Upper lobe of left lung (tissue), 6 donors: ENCODE measurements at regions not wholly inside any gene's neighbourhood (a gene's known extent, or its start where the extent isn't known, plus 50 kb on each side); places are given as distances from the start of the nearest gene placed in this dataset.

ENCODE experiments used
- ATAC-seq, 2 donors: fragments of 200-7000 bp; cut with Tn5 transposase; one replicate each; pipeline ENCODE4 v1.9.1; 2022; ENCODE audit warnings: mild to moderate bottlenecking in 2 of 2, moderate library complexity in 2 of 2; ENCODE audit not compliant: low FRiP score in 2 of 2
- DNase-seq, 2 donors: peaks; one replicate each; pipeline ENCODE4 v3.0.0-alpha.2; 2019 to 2020
- H3K27ac ChIP-seq, 4 donors: fragments of 200-600 bp; sonication (generic); one replicate each; pipeline ENCODE4 v1.5.1; 2016 to 2019
- H3K27me3 ChIP-seq, 4 donors: fragments of 200-600 bp; sonication (generic); one replicate each; pipeline ENCODE4 v1.5.1; 2017 to 2019
- H3K36me3 ChIP-seq, 4 donors: fragments of 200-600 bp; sonication (generic); one replicate each; pipeline ENCODE4 v1.5.1; 2016 to 2019
- H3K4me1 ChIP-seq, 4 donors: fragments of 200-600 bp; sonication (generic); one replicate each; pipeline ENCODE4 v1.5.1; 2018 to 2019
- H3K4me3 ChIP-seq, 4 donors: fragments of 200-600 bp; sonication (generic); one replicate each; pipeline ENCODE4 v1.5.1; 2017 to 2019; ENCODE audit warnings: mild to moderate bottlenecking in 2 of 4, moderate library complexity in 1 of 4
- H3K9me3 ChIP-seq, 4 donors: fragments of 200-600 bp; sonication (generic); one replicate each; pipeline ENCODE4 v1.5.1; 2018 to 2019
- EP300 ChIP-seq, 4 donors: sonication (generic); formaldehyde crosslinking; IDR thresholded peaks; one replicate each; pipeline ENCODE4 v1.5.1; 2017; ENCODE audit warnings: antibody characterized with exemption in 4 of 4, control low read depth in 2 of 4
- POLR2A ChIP-seq, 4 donors: fragments of 450-650 bp; IDR thresholded peaks; one replicate each; pipeline ENCODE4 v1.5.1; 2016 to 2017; ENCODE audit warnings: antibody characterized with exemption in 4 of 4, mild to moderate bottlenecking in 2 of 4
- POLR2AphosphoS5 ChIP-seq, 2 donors: sonication (generic); formaldehyde crosslinking; IDR thresholded peaks; one replicate each; pipeline ENCODE4 v1.5.1; 2017; ENCODE audit warnings: antibody characterized with exemption in 2 of 2
- WGBS, 2 donors: methylation state at CpG; one replicate each; pipeline ENCODE4 v1.1.5; 2017 to 2018; 5-methylcytosine and 5-hydroxymethylcytosine counted together
- TF ChIP-seq, protein P1 (sequence below), 6 experiments: fragments of 450-650 bp in 4 of 6; fragments of 200-600 bp in 2 of 6; sonication (generic) in 2 of 6; IDR thresholded peaks; one replicate each; pipeline ENCODE4 v1.5.1; 2016 to 2019; ENCODE audit warnings: antibody characterized with exemption in 6 of 6
- donor health status: DM: no; HTN: no; CAD: no; lungs with moderate emphysema.
- donor health status: DM: no; HTN: yes; CAD: no; lungs with severe emphysema.

DNA sequence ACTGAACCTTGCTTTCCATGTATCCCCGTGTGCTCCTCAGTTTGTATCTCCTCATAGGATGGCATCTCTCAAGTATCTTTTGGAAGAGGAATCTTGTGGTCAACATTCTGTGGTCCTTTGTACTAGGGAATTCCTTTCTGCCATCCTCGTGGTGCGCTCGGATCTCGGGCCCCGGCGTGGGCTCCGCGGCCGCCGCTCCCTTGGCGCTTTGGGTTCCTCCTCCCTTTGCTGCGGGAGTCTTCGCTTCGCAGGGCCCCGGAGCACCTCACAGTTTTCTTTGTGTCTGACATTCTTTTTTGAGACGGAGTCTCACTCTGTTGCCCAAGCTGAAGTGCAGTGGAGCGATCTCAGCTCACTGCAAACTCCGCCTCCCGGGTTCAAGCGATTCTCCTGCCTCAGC, 264.7 kb downstream of the IRS2 start:
- Histone ChIP-seq H3K36me3 (no peaks in the 10 kb centered on the region), H3K27me3 (no peaks in the 10 kb centered on the region), H3K4me1 (no peaks in the 10 kb centered on the region), H3K9me3 (no peaks in the 10 kb centered on the region), H3K27ac (no peak overlapping the region), H3K4me3 (no peak overlapping the region)
- TF ChIP-seq, protein P1, sequence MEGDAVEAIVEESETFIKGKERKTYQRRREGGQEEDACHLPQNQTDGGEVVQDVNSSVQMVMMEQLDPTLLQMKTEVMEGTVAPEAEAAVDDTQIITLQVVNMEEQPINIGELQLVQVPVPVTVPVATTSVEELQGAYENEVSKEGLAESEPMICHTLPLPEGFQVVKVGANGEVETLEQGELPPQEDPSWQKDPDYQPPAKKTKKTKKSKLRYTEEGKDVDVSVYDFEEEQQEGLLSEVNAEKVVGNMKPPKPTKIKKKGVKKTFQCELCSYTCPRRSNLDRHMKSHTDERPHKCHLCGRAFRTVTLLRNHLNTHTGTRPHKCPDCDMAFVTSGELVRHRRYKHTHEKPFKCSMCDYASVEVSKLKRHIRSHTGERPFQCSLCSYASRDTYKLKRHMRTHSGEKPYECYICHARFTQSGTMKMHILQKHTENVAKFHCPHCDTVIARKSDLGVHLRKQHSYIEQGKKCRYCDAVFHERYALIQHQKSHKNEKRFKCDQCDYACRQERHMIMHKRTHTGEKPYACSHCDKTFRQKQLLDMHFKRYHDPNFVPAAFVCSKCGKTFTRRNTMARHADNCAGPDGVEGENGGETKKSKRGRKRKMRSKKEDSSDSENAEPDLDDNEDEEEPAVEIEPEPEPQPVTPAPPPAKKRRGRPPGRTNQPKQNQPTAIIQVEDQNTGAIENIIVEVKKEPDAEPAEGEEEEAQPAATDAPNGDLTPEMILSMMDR (IDR thresholded peaks at IDR 0.05): no peak
- no peak for TF ChIP-seq EP300 (IDR thresholded peaks at IDR 0.05)
- no peak for TF ChIP-seq POLR2A (IDR thresholded peaks at IDR 0.05)
- no peak for TF ChIP-seq POLR2AphosphoS5 (IDR thresholded peaks at IDR 0.05)
- peak in 1 of 2 donors; percentile 48 for DNase-seq
- no peak for ATAC-seq
- 96 to 97% methylated on average over 21 of the region's 21 CpGs for WGBS, 2 donors

DNA sequence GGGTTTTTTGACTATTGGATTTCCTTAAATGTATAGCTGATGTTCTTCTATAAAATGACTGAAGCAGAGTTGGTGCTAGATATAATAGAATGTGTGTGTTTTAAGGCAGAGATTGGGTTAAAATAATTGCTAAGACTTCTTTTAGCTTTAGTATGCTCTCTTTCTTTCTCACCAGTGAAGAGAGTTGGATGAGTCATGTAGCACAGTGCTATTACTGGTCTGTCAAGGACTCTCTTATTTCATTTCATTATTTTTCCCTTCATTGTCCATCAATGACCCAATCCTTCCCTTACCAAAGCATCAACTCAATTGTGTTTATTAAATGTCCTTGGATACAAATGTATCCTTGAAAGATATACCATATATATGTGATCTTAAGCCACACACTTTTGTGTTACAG, 268.9 kb downstream of the IRS2 start:
- ATAC-seq (no peak), DNase-seq (no peak)
- TF ChIP-seq EP300 (IDR thresholded peaks at IDR 0.05) (no peak), POLR2AphosphoS5 (IDR thresholded peaks at IDR 0.05) (no peak), POLR2A (IDR thresholded peaks at IDR 0.05) (no peak)
- TF ChIP-seq, protein P1 (IDR thresholded peaks at IDR 0.05): no peak
- Histone ChIP-seq H3K36me3 (no peaks in the 10 kb centered on the region), H3K4me3 (no peak overlapping the region), H3K27ac (no peak overlapping the region), H3K27me3 (no peaks in the 10 kb centered on the region), H3K4me1 (no peaks in the 10 kb centered on the region), H3K9me3 (no peaks in the 10 kb centered on the region)

DNA sequence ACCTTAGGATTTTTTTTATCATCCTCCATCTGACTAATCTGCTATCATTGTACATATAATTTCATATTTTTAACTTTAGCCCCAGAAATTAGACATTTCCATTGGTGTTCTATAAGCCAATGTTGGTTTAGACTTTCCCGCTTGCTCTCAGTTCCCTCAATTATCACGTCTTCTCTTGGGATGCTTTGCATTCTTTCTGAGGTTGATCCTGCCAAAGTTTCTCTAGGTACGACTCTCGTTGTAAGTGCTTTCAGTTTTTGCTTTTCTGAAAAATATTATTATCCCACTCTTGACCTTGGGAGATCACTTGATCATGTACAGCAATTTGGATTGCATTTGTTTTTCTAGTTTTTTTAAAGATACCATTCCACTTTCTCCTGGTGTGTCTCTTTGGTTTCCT, 270.2 kb downstream of the IRS2 start:
- no peak for ATAC-seq
- DNase-seq: no peak
- WGBS, 2 donors: 55% methylated on average over 4 of the region's 4 CpGs
- H3K4me1 ChIP-seq: no peaks in the 10 kb centered on the region
- no peaks in the 10 kb centered on the region for H3K36me3 ChIP-seq
- H3K4me3 ChIP-seq: no peak overlapping the region
- no peak for TF ChIP-seq POLR2A (IDR thresholded peaks at IDR 0.05)
- TF ChIP-seq POLR2AphosphoS5 (IDR thresholded peaks at IDR 0.05): no peak
- TF ChIP-seq, protein P1 (IDR thresholded peaks at IDR 0.05): no peak
- no peak for TF ChIP-seq EP300 (IDR thresholded peaks at IDR 0.05)
- no peaks in the 10 kb centered on the region for H3K27me3 ChIP-seq
- H3K9me3 ChIP-seq: no peaks in the 10 kb centered on the region
- no peak overlapping the region for H3K27ac ChIP-seq

DNA sequence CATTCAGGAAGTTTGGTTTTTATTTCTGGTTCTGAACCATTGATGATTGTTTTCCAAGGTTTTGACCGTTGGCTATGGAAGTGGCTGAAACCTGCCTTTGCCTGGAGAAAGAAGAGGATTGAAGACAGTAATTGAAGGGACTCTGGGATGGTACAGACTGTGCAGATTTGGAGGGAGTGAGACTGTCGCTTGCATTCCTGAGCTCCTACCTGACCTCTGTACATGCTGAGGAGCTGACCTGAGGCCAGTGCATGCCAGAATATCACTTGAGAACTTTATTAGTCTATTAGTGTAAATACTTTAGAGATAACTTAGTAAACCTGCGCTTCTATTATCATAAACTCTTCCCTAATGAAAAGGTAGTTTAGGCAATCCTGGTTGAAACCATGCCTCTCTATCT, 276.4 kb downstream of the IRS2 start:
- Histone ChIP-seq H3K36me3 (no peaks in the 10 kb centered on the region), H3K4me1 (no peaks in the 10 kb centered on the region), H3K27me3 (no peaks in the 10 kb centered on the region), H3K9me3 (no peaks in the 10 kb centered on the region), H3K4me3 (no peak overlapping the region), H3K27ac (no peak overlapping the region)
- DNase-seq: no peak
- TF ChIP-seq, protein P1 (IDR thresholded peaks at IDR 0.05): no peak
- TF ChIP-seq POLR2AphosphoS5 (IDR thresholded peaks at IDR 0.05): no peak
- no peak for TF ChIP-seq POLR2A (IDR thresholded peaks at IDR 0.05)
- no peak for TF ChIP-seq EP300 (IDR thresholded peaks at IDR 0.05)
- ATAC-seq: no peak
- 68 to 80% methylated on average over 3 of the region's 3 CpGs for WGBS, 2 donors

DNA sequence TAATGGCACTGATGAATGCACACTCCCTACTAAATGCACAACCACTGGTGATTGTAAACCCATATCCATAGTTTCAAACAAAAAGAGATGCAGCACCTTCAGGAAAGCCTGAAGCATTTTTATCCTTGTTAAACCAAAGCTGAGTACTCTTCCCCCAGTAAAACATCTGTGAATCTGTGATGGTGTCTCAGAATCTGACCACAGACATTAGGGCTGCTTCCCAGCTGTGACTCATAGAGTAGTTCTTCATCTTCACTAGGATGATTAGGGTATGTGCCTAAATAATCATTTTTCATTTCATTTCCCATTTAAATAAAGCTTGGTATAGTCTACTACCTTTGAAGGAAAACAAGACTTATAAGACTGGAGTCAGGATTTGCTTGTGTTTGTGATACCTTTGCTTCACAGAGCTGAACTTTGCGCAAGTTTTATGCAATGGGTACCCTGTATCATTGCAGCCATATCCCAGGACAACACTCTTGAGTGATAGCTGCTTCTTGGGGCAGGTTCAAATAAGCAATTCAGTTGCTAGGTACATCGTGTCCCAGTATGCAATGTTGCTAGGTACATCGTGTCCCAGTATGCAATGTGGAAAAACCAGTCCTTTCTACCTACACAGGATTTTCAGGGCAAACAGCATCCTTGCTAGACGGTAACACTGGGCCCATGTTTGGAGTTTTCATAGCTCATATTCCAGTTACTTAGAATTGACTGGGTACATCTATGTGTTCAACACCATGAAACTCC, 277.1 kb downstream of the IRS2 start:
- Histone ChIP-seq H3K4me1 (no peaks in the 10 kb centered on the region), H3K9me3 (no peaks in the 10 kb centered on the region), H3K36me3 (no peaks in the 10 kb centered on the region), H3K4me3 (no peak overlapping the region), H3K27ac (no peak overlapping the region), H3K27me3 (no peaks in the 10 kb centered on the region)
- no peak for DNase-seq
- 73 to 76% methylated on average over 4 of the region's 4 CpGs for WGBS, 2 donors
- no peak for TF ChIP-seq POLR2A (IDR thresholded peaks at IDR 0.05)
- TF ChIP-seq POLR2AphosphoS5 (IDR thresholded peaks at IDR 0.05): peak in 1 of 2 donors; percentile 45
- TF ChIP-seq, protein P1 (IDR thresholded peaks at IDR 0.05): no peak
- peak in 3 of 4 donors; percentile 64 to 81 (median 67) for TF ChIP-seq EP300 (IDR thresholded peaks at IDR 0.05)
- ATAC-seq: no peak
